Esophagus muscularis mucosa (tissue), 3 donors: ENCODE measurements at regions not wholly inside any gene's neighbourhood (a gene's known extent, or its start where the extent isn't known, plus 50 kb on each side); places are given as distances from the start of the nearest gene placed in this dataset.

Experiments
- POLR2A ChIP-seq: fragments of 450-650 bp; IDR thresholded peaks from one replicate; pipeline ENCODE4 v1.6.1; 2017; ENCODE audit warnings: antibody characterized with exemption, moderate library complexity, mild to moderate bottlenecking, low read depth
- POLR2AphosphoS5 ChIP-seq, 2 donors: sonication (generic); formaldehyde crosslinking; IDR thresholded peaks; one replicate each; pipeline ENCODE4 v1.6.1; 2017; ENCODE audit warnings: antibody characterized with exemption in 2 of 2
- TF ChIP-seq, protein P1 (sequence below), 3 experiments: fragments of 200-600 bp in 2 of 3; fragments of 450-650 bp in 1 of 3; sonication (generic) in 2 of 3; IDR thresholded peaks; one replicate each; pipeline ENCODE4 v1.5.1; 2017 to 2019; ENCODE audit warnings: antibody characterized with exemption in 3 of 3, mild to moderate bottlenecking in 2 of 3, moderate library complexity in 1 of 3

GRCh38 chr11:116364348-116364747 lies 408.4 kb downstream of the BUD13 start:
- no peak for TF ChIP-seq POLR2AphosphoS5 (IDR thresholded peaks at IDR 0.05)
- TF ChIP-seq POLR2A: no peak
- TF ChIP-seq, protein P1, sequence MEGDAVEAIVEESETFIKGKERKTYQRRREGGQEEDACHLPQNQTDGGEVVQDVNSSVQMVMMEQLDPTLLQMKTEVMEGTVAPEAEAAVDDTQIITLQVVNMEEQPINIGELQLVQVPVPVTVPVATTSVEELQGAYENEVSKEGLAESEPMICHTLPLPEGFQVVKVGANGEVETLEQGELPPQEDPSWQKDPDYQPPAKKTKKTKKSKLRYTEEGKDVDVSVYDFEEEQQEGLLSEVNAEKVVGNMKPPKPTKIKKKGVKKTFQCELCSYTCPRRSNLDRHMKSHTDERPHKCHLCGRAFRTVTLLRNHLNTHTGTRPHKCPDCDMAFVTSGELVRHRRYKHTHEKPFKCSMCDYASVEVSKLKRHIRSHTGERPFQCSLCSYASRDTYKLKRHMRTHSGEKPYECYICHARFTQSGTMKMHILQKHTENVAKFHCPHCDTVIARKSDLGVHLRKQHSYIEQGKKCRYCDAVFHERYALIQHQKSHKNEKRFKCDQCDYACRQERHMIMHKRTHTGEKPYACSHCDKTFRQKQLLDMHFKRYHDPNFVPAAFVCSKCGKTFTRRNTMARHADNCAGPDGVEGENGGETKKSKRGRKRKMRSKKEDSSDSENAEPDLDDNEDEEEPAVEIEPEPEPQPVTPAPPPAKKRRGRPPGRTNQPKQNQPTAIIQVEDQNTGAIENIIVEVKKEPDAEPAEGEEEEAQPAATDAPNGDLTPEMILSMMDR (IDR thresholded peaks at IDR 0.05): no peak
